ENCODE measurements at regions not wholly inside any gene's neighbourhood (a gene's known extent, or its start where the extent isn't known, plus 50 kb on each side); places are given as distances from the start of the nearest gene placed in this dataset.

DNA sequence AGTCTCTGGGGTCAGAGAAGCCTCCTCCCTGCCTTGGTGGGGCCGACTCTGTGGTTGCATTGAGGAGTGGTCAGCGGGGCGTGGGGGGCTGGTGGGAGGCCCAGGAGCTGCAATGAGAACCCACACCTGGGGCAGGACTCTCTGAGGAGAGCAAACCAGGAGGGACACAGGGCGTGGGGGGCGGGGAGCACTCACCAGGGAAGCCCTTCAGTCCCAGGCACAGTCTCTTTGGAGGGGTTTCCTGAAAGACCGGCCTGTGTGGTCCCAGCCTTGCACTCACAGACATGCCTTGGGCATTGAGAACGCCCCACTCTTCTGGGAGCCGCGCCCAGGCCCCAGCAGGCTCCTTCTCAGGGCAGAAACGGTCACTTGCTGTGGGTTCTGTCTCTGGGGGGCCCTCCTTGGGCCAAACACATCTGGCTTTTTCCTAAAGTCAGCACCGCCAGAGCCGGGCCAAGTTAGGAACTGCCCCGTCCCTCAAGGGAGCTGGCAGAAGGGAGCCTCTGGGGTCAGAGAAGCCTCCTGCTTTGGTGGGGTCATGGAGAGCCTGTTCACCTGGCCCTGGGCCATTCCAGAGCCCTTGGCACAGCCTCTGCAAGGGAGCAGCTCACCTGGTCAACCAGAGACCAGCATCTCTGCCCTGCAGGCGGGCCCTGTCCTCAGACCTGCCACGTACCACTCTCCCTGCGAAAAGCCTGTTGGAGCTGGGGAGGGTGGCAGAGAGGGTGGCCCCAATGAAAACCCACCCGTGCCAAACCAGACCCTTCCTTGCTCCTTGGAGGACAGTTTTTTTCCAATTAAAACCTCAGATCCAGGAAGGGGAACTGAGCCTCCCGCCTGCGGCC is 59.9 kb upstream of the TTC34 start:
- H3K27me3 ChIP-seq (ENCODE audit: insufficient read depth, low read length), result no peaks in the 10 kb centered on the region
- no peak overlapping the region for H2AFZ ChIP-seq (ENCODE audit: low read length)
- H4K20me1 ChIP-seq (ENCODE audit: insufficient read depth, low read length), result no peaks in the 10 kb centered on the region
- no peaks in the 10 kb centered on the region for H3K9me3 ChIP-seq (ENCODE audit: low read depth, low read length)
- TF ChIP-seq, protein P1, sequence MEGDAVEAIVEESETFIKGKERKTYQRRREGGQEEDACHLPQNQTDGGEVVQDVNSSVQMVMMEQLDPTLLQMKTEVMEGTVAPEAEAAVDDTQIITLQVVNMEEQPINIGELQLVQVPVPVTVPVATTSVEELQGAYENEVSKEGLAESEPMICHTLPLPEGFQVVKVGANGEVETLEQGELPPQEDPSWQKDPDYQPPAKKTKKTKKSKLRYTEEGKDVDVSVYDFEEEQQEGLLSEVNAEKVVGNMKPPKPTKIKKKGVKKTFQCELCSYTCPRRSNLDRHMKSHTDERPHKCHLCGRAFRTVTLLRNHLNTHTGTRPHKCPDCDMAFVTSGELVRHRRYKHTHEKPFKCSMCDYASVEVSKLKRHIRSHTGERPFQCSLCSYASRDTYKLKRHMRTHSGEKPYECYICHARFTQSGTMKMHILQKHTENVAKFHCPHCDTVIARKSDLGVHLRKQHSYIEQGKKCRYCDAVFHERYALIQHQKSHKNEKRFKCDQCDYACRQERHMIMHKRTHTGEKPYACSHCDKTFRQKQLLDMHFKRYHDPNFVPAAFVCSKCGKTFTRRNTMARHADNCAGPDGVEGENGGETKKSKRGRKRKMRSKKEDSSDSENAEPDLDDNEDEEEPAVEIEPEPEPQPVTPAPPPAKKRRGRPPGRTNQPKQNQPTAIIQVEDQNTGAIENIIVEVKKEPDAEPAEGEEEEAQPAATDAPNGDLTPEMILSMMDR (IDR thresholded peaks at IDR 0.05; ENCODE audit: extremely low read depth, low read depth, low read length), result no peak
- H3K4me3 ChIP-seq (ENCODE audit: insufficient read depth, low read length), result no peak overlapping the region
- H3K4me2 ChIP-seq (ENCODE audit: insufficient read depth, low read length), result no peak overlapping the region
- no peaks in the 10 kb centered on the region for H3K79me2 ChIP-seq (ENCODE audit: insufficient read depth, low read length)
- H3K27ac ChIP-seq (ENCODE audit: low read depth, low read length), result no peak overlapping the region
- no peaks in the 10 kb centered on the region for H3K4me1 ChIP-seq (ENCODE audit: insufficient read depth, low read length)
- no peaks in the 10 kb centered on the region for H3K36me3 ChIP-seq (ENCODE audit: insufficient read depth, low read length)
- peak; percentile 77 for DNase-seq (ENCODE audit: insufficient read length, low spot score, missing footprints)

- no peaks in the 10 kb centered on the region for H4K20me1 ChIP-seq (ENCODE audit: insufficient read depth, low read length)
- no peak overlapping the region for H3K4me3 ChIP-seq (ENCODE audit: insufficient read depth, low read length)
- H3K4me1 ChIP-seq (ENCODE audit: insufficient read depth, low read length), result no peaks in the 10 kb centered on the region
- H2AFZ ChIP-seq (ENCODE audit: low read length), result no peak overlapping the region
- TF ChIP-seq, protein P1 (IDR thresholded peaks at IDR 0.05; ENCODE audit: extremely low read depth, low read depth, low read length), result no peak
- H3K9me3 ChIP-seq (ENCODE audit: low read depth, low read length), result no peaks in the 10 kb centered on the region
- no peak overlapping the region for H3K4me2 ChIP-seq (ENCODE audit: insufficient read depth, low read length)
- no peaks in the 10 kb centered on the region for H3K79me2 ChIP-seq (ENCODE audit: insufficient read depth, low read length)
- no peaks in the 10 kb centered on the region for H3K27me3 ChIP-seq (ENCODE audit: insufficient read depth, low read length)
- H3K36me3 ChIP-seq (ENCODE audit: insufficient read depth, low read length), result no peaks in the 10 kb centered on the region
- H3K27ac ChIP-seq (ENCODE audit: low read depth, low read length), result no peak overlapping the region
- DNase-seq (ENCODE audit: insufficient read length, low spot score, missing footprints), result peak; percentile 74
These were observed 60.7 kb upstream of the TTC34 start for GRCh38 chr1:2861988-2862813.

GRCh38 chr1:2862814-2863647 is 61.5 kb upstream of the TTC34 start:
- Histone ChIP-seq H3K4me3 (ENCODE audit: insufficient read depth, low read length) (no peak overlapping the region), H3K9me3 (ENCODE audit: low read depth, low read length) (no peaks in the 10 kb centered on the region), H3K4me2 (ENCODE audit: insufficient read depth, low read length) (no peak overlapping the region), H3K4me1 (ENCODE audit: insufficient read depth, low read length) (no peaks in the 10 kb centered on the region), H3K79me2 (ENCODE audit: insufficient read depth, low read length) (no peaks in the 10 kb centered on the region), H3K27me3 (ENCODE audit: insufficient read depth, low read length) (no peaks in the 10 kb centered on the region), H3K36me3 (ENCODE audit: insufficient read depth, low read length) (no peaks in the 10 kb centered on the region), H2AFZ (ENCODE audit: low read length) (no peak overlapping the region), H3K27ac (ENCODE audit: low read depth, low read length) (no peak overlapping the region), H4K20me1 (ENCODE audit: insufficient read depth, low read length) (no peaks in the 10 kb centered on the region)
- no peak for DNase-seq (ENCODE audit: insufficient read length, low spot score, missing footprints)
- TF ChIP-seq, protein P1 (IDR thresholded peaks at IDR 0.05; ENCODE audit: extremely low read depth, low read depth, low read length), result no peak
